Right kidney (tissue), 1 donor: ENCODE measurements at regions not wholly inside any gene's neighbourhood (a gene's known extent, or its start where the extent isn't known, plus 50 kb on each side); places are given as distances from the start of the nearest gene placed in this dataset.
"Not testable (repeated sequence)": the region's sequence is repeated elsewhere in the genome, so short reads cannot be mapped to it uniquely, and the experiment has no call there.

Experiments used
- DNase-seq: peaks from one replicate; pipeline ENCODE4 v3.0.0-alpha.2; 2016

- no peak for DNase-seq
Observed at GRCh38 chr19:30861919-30862318, 487.3 kb downstream of the TSHZ3 start.

- no peak for DNase-seq
Observed at GRCh38 chr19:30857966-30858490, 485.8 kb downstream of the ZNF536 start.

- DNase-seq: no peak
Observed at GRCh38 chr19:30857388-30857787, 485.2 kb downstream of the ZNF536 start.

DNA sequence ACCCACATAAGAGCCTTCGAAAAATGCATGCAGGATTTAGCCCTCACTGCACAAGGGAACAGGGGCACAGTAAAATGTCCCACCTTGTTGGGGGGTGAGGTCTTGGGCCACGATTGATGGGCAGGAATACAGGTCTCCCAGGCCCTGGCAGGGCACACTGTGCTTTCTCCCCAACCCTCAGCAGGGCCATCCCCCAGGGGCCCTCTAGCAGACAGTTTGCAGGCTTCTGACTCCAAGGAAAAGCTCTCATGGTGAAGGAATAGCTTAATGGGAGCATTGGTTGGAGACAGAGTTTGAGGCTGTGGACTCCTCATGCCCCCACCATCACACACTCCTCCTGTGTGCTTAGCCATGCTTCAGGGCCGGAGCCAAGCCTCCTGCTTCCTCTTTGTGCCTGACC is 484.6 kb downstream of the ZNF536 start:
- no peak for DNase-seq

GRCh38 chr19:30856376-30856775 is 484.2 kb downstream of the ZNF536 start:
- DNase-seq: no peak

GRCh38 chr19:30855442-30855841 is 483.3 kb downstream of the ZNF536 start:
- no peak for DNase-seq

GRCh38 chr19:30854661-30855060 is 482.5 kb downstream of the ZNF536 start:
- no peak for DNase-seq

DNA sequence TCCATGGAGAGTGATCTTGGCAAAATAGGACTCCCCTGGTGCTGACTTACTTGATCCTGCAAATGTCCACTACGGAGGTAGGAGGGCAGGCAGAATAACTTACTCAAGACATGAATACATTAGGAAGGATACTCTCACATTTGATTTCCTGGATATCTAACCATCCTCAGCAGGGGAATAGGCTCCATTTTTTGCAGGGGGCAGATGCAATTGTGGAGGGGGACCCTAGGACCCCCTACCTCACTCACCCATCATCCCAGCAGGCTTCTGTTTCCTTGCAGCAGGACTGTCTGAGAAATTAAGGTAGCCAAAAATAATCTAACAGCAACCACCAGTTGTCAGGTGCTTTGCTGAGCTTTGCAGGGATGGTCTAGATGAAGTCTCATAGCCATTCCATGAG is 482.0 kb downstream of the ZNF536 start:
- no peak for DNase-seq

DNA sequence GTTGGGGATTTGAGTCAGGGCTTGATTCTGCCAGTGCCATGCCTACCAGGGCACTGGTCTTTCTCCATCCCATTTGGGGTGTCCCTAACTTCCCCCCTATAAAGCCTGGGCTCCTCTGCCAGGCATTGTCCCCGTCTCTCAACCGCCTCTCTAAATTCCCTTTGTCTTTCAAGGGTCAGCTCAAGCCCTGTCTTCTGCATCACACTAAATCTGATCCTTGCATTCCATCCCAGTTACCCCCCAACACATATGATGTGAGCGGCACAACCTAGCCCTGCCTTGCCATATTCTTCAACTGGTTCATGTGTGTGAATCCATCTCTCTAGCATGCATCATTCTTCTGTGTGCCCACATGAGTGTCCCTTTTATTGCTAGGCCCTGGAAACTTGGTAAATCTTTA is 480.9 kb downstream of the ZNF536 start:
- DNase-seq: no peak

GRCh38 chr19:30852168-30852567 is 480.0 kb downstream of the ZNF536 start:
- no peak for DNase-seq

GRCh38 chr19:30851646-30852045 is 479.5 kb downstream of the ZNF536 start:
- no peak for DNase-seq

GRCh38 chr19:30848636-30849425 is 476.6 kb downstream of the ZNF536 start:
- DNase-seq: peak; percentile 68

DNA sequence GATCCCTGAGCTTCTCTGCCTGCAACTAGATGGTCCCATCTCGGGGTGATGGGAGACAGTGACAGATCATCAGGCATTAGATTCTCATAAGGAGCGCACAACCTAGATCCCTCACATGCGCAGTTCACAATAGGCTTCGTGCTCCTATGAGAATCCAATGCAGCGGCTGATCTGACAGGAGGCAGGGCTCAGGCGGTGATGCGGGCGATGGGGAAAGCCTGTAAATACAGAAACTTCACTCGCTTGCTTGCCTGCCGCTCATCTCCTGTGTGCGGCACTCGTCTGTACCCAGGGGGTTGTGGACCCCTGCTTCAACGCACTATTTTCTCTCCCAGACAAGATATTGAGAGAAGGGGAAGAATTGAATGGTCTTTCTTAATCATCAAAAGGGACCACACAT is 473.9 kb downstream of the ZNF536 start:
- no peak for DNase-seq

GRCh38 chr19:30842926-30843325 is 470.7 kb downstream of the ZNF536 start:
- DNase-seq: no peak

DNA sequence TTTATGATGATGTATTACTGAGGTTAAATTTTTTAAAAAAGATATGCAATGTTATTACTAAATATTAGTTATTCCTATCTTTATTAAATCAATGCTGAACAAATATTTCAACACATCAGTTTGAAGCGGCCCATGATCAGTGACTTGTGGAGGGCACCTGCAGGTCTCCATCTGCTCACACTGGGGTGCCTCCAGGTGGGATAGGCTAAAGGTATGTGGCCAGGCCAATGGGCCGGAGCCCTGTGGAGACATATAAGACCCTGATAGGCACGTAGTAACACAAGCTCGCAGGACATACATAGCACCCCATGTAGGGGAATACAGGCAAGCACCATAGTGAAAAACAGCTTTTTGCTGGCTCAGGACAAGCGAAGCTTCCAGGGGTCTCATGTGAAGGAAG is 469.8 kb downstream of the ZNF536 start:
- no peak for DNase-seq

- DNase-seq: no peak
Observed at GRCh38 chr19:30830875-30831274, 458.7 kb downstream of the ZNF536 start.

DNA sequence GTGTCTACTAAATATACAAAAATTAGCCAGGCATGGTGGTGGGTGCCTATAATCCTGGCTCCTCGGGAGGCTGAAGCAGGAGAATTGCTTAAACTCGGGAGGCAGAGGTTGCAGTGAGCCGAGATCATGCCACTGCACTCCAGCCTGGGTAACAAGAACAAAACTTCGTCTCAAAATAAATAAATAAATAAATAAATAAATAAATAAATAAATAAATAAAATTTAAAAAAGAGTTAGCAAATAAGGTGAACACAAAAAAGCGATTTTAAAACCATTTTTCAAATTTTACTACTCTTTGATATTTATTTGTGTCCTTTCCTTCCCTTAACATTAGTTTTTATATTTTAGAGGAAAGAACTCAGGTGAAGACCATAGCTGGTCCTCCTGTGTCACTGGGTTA is 453.3 kb downstream of the ZNF536 start:
- not testable (repeated sequence) for DNase-seq

DNA sequence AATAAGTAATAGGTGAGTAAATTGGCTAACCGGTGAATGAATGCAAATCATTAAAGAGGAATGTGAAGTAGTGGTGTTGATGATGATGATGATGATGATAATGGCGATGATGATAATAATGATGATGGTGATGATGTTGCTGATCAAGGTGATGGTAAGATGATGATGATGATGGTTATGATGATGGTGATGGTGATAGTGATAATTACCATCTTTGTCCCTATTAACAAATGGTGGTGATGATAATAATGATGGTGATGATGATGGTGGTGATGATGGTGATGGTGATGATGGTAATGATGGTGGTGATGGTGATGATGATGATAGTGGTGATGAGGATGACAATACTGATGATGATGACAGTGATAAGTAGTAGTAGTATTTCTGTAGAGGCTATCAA is 452.6 kb downstream of the ZNF536 start:
- no peak for DNase-seq

- DNase-seq: no peak
Observed at GRCh38 chr19:30817965-30818567, 445.9 kb downstream of the ZNF536 start.

GRCh38 chr19:30817197-30817596 is 445.0 kb downstream of the ZNF536 start:
- DNase-seq: no peak

DNA sequence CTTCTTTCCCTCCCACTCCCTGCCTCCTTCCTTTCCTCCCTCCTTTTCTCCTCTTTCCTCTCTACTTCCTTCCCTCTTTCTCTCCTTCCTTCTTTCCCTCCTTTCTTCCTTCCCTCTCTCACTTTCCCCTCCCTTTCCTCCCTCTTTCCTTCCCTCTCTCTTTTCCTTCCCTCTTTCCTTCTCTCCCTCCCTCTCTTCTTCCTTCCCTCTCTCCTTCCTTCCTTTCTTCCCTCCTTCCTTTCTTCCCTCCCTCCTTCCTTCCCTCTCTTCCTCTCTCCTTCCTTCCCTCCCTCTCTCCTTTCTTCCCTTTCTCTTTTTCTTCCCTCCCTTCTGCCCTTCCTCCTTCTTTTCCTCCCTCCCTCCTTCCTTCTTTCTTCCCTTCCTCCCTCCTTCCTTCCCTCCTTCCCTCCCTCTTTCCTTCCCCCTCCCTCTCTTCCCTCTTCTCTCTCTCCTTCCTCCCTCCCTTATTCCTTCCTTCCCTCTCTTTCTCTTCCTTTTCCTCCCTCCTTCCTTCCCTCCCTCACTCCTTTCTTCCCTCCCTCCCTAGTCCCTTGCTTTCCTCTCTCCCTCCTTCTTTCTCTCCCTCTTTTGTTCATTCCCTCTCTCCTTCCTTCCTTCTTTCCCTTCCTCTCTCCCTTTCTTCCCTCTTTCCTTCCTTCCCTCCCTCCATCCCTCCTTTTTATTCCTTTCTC is 443.9 kb downstream of the ZNF536 start:
- DNase-seq: no peak

- DNase-seq: no peak
Observed at GRCh38 chr19:30812099-30812678, 440.0 kb downstream of the ZNF536 start.
